A673 (cell line): ENCODE measurements at regions not wholly inside any gene's neighbourhood (a gene's known extent, or its start where the extent isn't known, plus 50 kb on each side); places are given as distances from the start of the nearest gene placed in this dataset.

ENCODE experiments used
- BruUV-seq: library from RNA; stranded (reverse); fragments of 400-500 nt; replicated peaks from 2 replicates; lab custom pipeline; 2021; lab: Mats Ljungman, UMichigan
- CTCF ChIA-PET: fragments of 300-600 bp; sonication (Branson Sonifier 250); formaldehyde crosslinking; loops from one replicate; lab custom pipeline; 2022; ENCODE audit warnings: antibody characterized with exemption; lab: Charles Lee
- POLR2A ChIA-PET: fragments of 300-600 bp; sonication (Branson Sonifier 250); formaldehyde crosslinking; loops from one replicate; lab custom pipeline; 2022; ENCODE audit warnings: antibody characterized with exemption; ENCODE audit not compliant: low non-redundant PET; lab: Charles Lee
- DNase-seq: peaks from one replicate; pipeline ENCODE4 v3.0.0-alpha.2; 2015; ENCODE audit warnings: low spot score
- H3K27ac ChIP-seq: fragments of 200-600 bp; sonication (generic); 2 replicates; pipeline ENCODE4 v1.5.1; 2016; ENCODE audit warnings: mixed run types, low read depth, mild to moderate bottlenecking, mixed read lengths, antibody characterized with exemption, low read length; ENCODE audit not compliant: poor library complexity, severe bottlenecking
- H3K27me3 ChIP-seq: fragments of 200-600 bp; sonication (generic); replicated peaks from 2 replicates; pipeline ENCODE4 v1.6.1; 2017; ENCODE audit warnings: mixed run types, low read depth, mild to moderate bottlenecking, mixed read lengths, antibody characterized with exemption, low read length; ENCODE audit not compliant: insufficient read depth, poor library complexity
- H3K36me3 ChIP-seq: fragments of 200-600 bp; sonication (generic); 2 replicates; pipeline ENCODE4 v1.6.1; 2016; ENCODE audit warnings: mixed run types, mild to moderate bottlenecking, mixed read lengths, antibody characterized with exemption, low read length; ENCODE audit not compliant: insufficient read depth, poor library complexity, severe bottlenecking
- H3K4me1 ChIP-seq: fragments of 200-600 bp; sonication (generic); 2 replicates; pipeline ENCODE4 v1.6.1; 2017; ENCODE audit warnings: mixed run types, mild to moderate bottlenecking, mixed read lengths, antibody characterized with exemption, low read length; ENCODE audit not compliant: insufficient read depth, poor library complexity, severe bottlenecking
- H3K4me3 ChIP-seq: fragments of 200-600 bp; sonication (generic); 2 replicates; pipeline ENCODE4 v1.5.1; 2016; ENCODE audit warnings: low read depth, mixed run types, mild to moderate bottlenecking, mixed read lengths, low read length; ENCODE audit not compliant: poor library complexity, severe bottlenecking
- H3K9me3 ChIP-seq: fragments of 200-600 bp; sonication (generic); 2 replicates; pipeline ENCODE4 v1.6.1; 2016; ENCODE audit warnings: mixed run types, low read depth, mild to moderate bottlenecking, mixed read lengths, antibody characterized with exemption, low read length; ENCODE audit not compliant: poor library complexity, severe bottlenecking
- CTCF ChIP-seq: fragments of 300-800, 200-600 bp; sonication (generic); conservative IDR thresholded peaks from 2 replicates; pipeline ENCODE4 v1.5.1; 2017; ENCODE audit warnings: low read depth, mild to moderate bottlenecking, antibody characterized with exemption, low read length, moderate library complexity, mixed read lengths
- EZH2 ChIP-seq: fragments of 200-600 bp; sonication (generic); IDR thresholded peaks from 2 replicates; pipeline ENCODE4 v1.6.1; 2017; ENCODE audit warnings: borderline replicate concordance, low read depth, mild to moderate bottlenecking, mixed read lengths, antibody characterized with exemption, low read length; ENCODE audit not compliant: poor library complexity, severe bottlenecking
- intact Hi-C: fragments of 100-400 bp; cut with micrococcal nuclease; formaldehyde crosslinking; loops from one replicate; pipeline ENCODE4 v1.10.0; 2022; ENCODE audit not compliant: unreplicated experiment

GRCh38 chr9:106324053-106324585, 538.8 kb upstream of the ZNF462 start:
- Histone ChIP-seq H3K4me1 (no peaks in the 10 kb centered on the region), H3K27ac (no peak overlapping the region), H3K9me3 (peaks cover 7% of the 10 kb centered on the region), H3K36me3 (no peaks in the 10 kb centered on the region), H3K27me3 (no peaks in the 10 kb centered on the region), H3K4me3 (no peak overlapping the region)
- intact Hi-C loops = no loop called here
- no peak for TF ChIP-seq EZH2
- TF ChIP-seq CTCF = no peak
- POLR2A ChIA-PET = no interaction called here
- CTCF ChIA-PET = no interaction called here
- no TSS peak for BruUV-seq
- DNase-seq = no peak

- intact Hi-C loops = no loop called here
- BruUV-seq = no TSS peak
- POLR2A ChIA-PET = no interaction called here
- H3K4me1 ChIP-seq = no peaks in the 10 kb centered on the region
- no peak for DNase-seq
- H3K36me3 ChIP-seq = no peaks in the 10 kb centered on the region
- H3K4me3 ChIP-seq = no peak overlapping the region
- H3K9me3 ChIP-seq = peaks cover 7% of the 10 kb centered on the region
- no peaks in the 10 kb centered on the region for H3K27me3 ChIP-seq
- TF ChIP-seq CTCF (no peak), EZH2 (no peak)
- no peak overlapping the region for H3K27ac ChIP-seq
- CTCF ChIA-PET = no interaction called here
Measured at GRCh38 chr9:106324591-106325280, 538.2 kb upstream of the ZNF462 start.

DNA sequence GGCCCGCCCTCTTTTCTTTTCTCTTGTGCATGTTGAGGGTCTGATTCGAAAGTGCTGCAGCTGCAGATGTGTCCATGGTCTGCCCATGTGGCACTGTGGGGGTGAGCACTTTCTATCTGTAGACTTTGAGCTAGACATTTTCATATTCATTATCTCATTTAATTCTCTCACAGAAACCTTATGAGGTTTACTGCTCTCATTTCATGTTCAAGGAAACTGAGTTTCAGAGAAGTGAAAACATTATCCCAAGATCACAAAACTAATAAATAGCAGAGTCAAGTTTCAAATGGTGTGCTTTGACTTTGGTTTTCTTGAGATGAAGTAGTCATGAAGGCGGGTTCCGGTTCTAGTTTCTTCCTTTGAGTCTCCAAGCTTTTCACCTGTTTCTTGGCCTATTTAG, 536.5 kb upstream of the ZNF462 start:
- H3K4me3 ChIP-seq = no peak overlapping the region
- no peaks in the 10 kb centered on the region for H3K27me3 ChIP-seq
- intact Hi-C loops = no loop called here
- TF ChIP-seq EZH2 (no peak), CTCF (no peak)
- H3K36me3 ChIP-seq = no peaks in the 10 kb centered on the region
- POLR2A ChIA-PET = no interaction called here
- no peak for DNase-seq
- H3K4me1 ChIP-seq = no peaks in the 10 kb centered on the region
- H3K27ac ChIP-seq = no peak overlapping the region
- no TSS peak for BruUV-seq
- peaks cover 7% of the 10 kb centered on the region for H3K9me3 ChIP-seq
- CTCF ChIA-PET = no interaction called here
